DND-41 (cell line): ENCODE measurements at regions not wholly inside any gene's neighbourhood (a gene's known extent, or its start where the extent isn't known, plus 50 kb on each side); places are given as distances from the start of the nearest gene placed in this dataset.

ENCODE experiments used
- ATAC-seq: fragments of 200-7000 bp; cut with Tn5 transposase; 3 replicates; pipeline ENCODE4 v1.9.1; 2021; ENCODE audit warnings: low read depth; ENCODE audit not compliant: insufficient read depth
- DNase-seq: peaks from one replicate; pipeline ENCODE4 v3.0.0-alpha.2; 2020
- H2AFZ ChIP-seq: 2 replicates; pipeline ENCODE4 v1.6.0; 2012; ENCODE audit warnings: low read depth, low read length
- H3K27ac ChIP-seq: 2 replicates; pipeline ENCODE4 v1.5.1; 2012; ENCODE audit warnings: low read length, inconsistent platforms
- H3K27me3 ChIP-seq: fragments of 200-600 bp; sonication (generic); 2 replicates; pipeline ENCODE4 v1.6.0; 2012; ENCODE audit warnings: low read length, mild to moderate bottlenecking, inconsistent platforms; ENCODE audit not compliant: insufficient read depth, poor library complexity
- H3K36me3 ChIP-seq: 2 replicates; pipeline ENCODE4 v1.5.1; 2012; ENCODE audit warnings: low read length, inconsistent platforms; ENCODE audit not compliant: insufficient read depth
- H3K4me1 ChIP-seq: 2 replicates; pipeline ENCODE4 v1.5.1; 2012; ENCODE audit warnings: mild to moderate bottlenecking, low read length; ENCODE audit not compliant: insufficient read depth
- H3K4me2 ChIP-seq: 2 replicates; pipeline ENCODE4 v1.6.0; 2012; ENCODE audit warnings: mild to moderate bottlenecking, moderate library complexity, low read length, inconsistent platforms; ENCODE audit not compliant: insufficient read depth
- H3K4me3 ChIP-seq, 2 experiments: fragments of 200-600 bp in 1 of 2; shearing (Covaris generic) in 1 of 2; 2 replicates each; pipeline ENCODE4 v1.5.1; 2012 to 2016; ENCODE audit warnings: inconsistent platforms in 2 of 2, low read length in 2 of 2, mild to moderate bottlenecking in 2 of 2, low read depth in 1 of 2, moderate library complexity in 1 of 2
- H3K79me2 ChIP-seq: 2 replicates; pipeline ENCODE4 v1.6.0; 2012; ENCODE audit warnings: low read length, inconsistent platforms; ENCODE audit not compliant: insufficient read depth
- H3K9ac ChIP-seq: 2 replicates; pipeline ENCODE4 v1.6.0; 2012; ENCODE audit warnings: low read depth, mild to moderate bottlenecking, inconsistent platforms, low read length, moderate library complexity
- H3K9me3 ChIP-seq: 2 replicates; pipeline ENCODE4 v1.5.1; 2012; ENCODE audit warnings: low read length, moderate library complexity, mild to moderate bottlenecking, inconsistent platforms; ENCODE audit not compliant: insufficient read depth, severe bottlenecking
- H4K20me1 ChIP-seq: 2 replicates; pipeline ENCODE4 v1.6.0; 2012; ENCODE audit warnings: low read length; ENCODE audit not compliant: insufficient read depth
- CTCF ChIP-seq: IDR thresholded peaks from 2 replicates; pipeline ENCODE4 v1.5.1; 2012; ENCODE audit warnings: borderline replicate concordance, low read length, moderate library complexity, mild to moderate bottlenecking; ENCODE audit not compliant: poor library complexity, severe bottlenecking; ENCODE audit errors: extremely low read depth
- EZH2 ChIP-seq: IDR thresholded peaks from 3 replicates; pipeline ENCODE4 v1.6.1; 2012; ENCODE audit warnings: borderline replicate concordance, low read depth, mild to moderate bottlenecking, moderate library complexity, low read length, inconsistent platforms; ENCODE audit not compliant: severe bottlenecking

DNA sequence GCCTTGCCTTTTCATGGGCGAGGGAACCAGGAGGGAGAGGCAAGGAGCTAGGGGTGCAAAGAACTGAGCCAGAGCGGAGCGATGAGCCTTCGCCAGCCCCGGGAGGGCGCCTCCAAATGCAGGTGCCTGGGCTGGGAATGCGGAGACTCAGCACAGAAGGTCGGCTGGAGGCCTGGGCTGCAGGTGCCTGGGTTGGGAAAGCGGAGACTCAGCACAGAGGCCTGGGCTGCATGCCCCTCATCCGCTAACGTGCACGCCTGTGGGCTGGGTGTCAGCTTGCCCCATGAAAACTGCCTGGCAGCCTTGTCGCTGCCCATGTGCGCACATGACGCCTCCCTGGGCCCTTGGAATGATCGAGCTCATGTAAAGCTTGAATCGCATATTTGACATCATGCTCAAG is 51.8 kb downstream of the POM121L12 start:
- Histone ChIP-seq H3K9me3 (peaks cover 4% of the 10 kb centered on the region), H3K79me2 (no peaks in the 10 kb centered on the region), H3K4me3 (no peak overlapping the region), H3K27me3 (no peaks in the 10 kb centered on the region), H3K27ac (no peak overlapping the region), H2AFZ (no peak overlapping the region), H3K9ac (no peak overlapping the region), H3K4me1 (no peaks in the 10 kb centered on the region), H3K4me2 (no peak overlapping the region), H3K36me3 (no peaks in the 10 kb centered on the region), H4K20me1 (no peaks in the 10 kb centered on the region)
- DNase-seq (no peak), ATAC-seq (no peak)
- TF ChIP-seq CTCF: no peak
- no peak for TF ChIP-seq EZH2

- H3K4me1 ChIP-seq: no peaks in the 10 kb centered on the region
These were observed 58.8 kb downstream of the POM121L12 start for GRCh38 chr7:53094191-53094590.

GRCh38 chr7:53094827-53095226 is 59.4 kb downstream of the POM121L12 start:
- DNase-seq: no peak
- no peaks in the 10 kb centered on the region for H3K27me3 ChIP-seq
- H3K79me2 ChIP-seq: no peaks in the 10 kb centered on the region
- no peak overlapping the region for H3K4me2 ChIP-seq
- H3K27ac ChIP-seq: no peak overlapping the region
- no peaks in the 10 kb centered on the region for H4K20me1 ChIP-seq
- no peak overlapping the region for H3K9ac ChIP-seq
- TF ChIP-seq CTCF: no peak
- no peak for TF ChIP-seq EZH2
- H3K36me3 ChIP-seq: no peaks in the 10 kb centered on the region
- ATAC-seq: no peak
- no peaks in the 10 kb centered on the region for H3K4me1 ChIP-seq
- no peak overlapping the region for H2AFZ ChIP-seq
- no peak overlapping the region for H3K4me3 ChIP-seq
- no peaks in the 10 kb centered on the region for H3K9me3 ChIP-seq

More at GRCh38 chr7:53094191-53094590, 58.8 kb downstream of the POM121L12 start:
- Histone ChIP-seq H3K36me3 (no peaks in the 10 kb centered on the region), H3K4me3 (no peak overlapping the region), H3K9me3 (no peaks in the 10 kb centered on the region), H3K4me2 (no peak overlapping the region), H3K27ac (no peak overlapping the region), H4K20me1 (no peaks in the 10 kb centered on the region), H3K79me2 (no peaks in the 10 kb centered on the region), H2AFZ (no peak overlapping the region), H3K9ac (no peak overlapping the region), H3K27me3 (no peaks in the 10 kb centered on the region)
- TF ChIP-seq CTCF: no peak
- TF ChIP-seq EZH2: no peak
- DNase-seq (no peak), ATAC-seq (no peak)
